KMS-11 (cell line): ENCODE measurements at regions not wholly inside any gene's neighbourhood (a gene's known extent, or its start where the extent isn't known, plus 50 kb on each side); places are given as distances from the start of the nearest gene placed in this dataset.

Source experiments
- H2AFZ ChIP-seq: fragments of 200-600 bp; sonication (generic); 2 replicates; pipeline ENCODE4 v1.6.1; 2016; ENCODE audit warnings: antibody characterized with exemption, mixed run types, low read depth
- H3K27ac ChIP-seq: fragments of 200-600 bp; sonication (generic); 2 replicates; pipeline ENCODE4 v1.6.1; 2016; ENCODE audit warnings: mild to moderate bottlenecking, mixed run types
- H3K27me3 ChIP-seq: fragments of 200-600 bp; sonication (generic); 2 replicates; pipeline ENCODE4 v1.6.1; 2017; ENCODE audit warnings: mild to moderate bottlenecking, low read depth, mixed run types, moderate library complexity; ENCODE audit not compliant: insufficient read depth
- H3K36me3 ChIP-seq: fragments of 200-600 bp; sonication (generic); 2 replicates; pipeline ENCODE4 v1.6.1; 2017; ENCODE audit warnings: mild to moderate bottlenecking, mixed run types; ENCODE audit not compliant: insufficient read depth
- H3K4me1 ChIP-seq: fragments of 200-600 bp; sonication (generic); 2 replicates; pipeline ENCODE4 v1.6.1; 2016; ENCODE audit warnings: mild to moderate bottlenecking, low read depth, mixed run types; ENCODE audit not compliant: poor library complexity, severe bottlenecking
- H3K4me2 ChIP-seq: fragments of 200-600 bp; sonication (generic); 2 replicates; pipeline ENCODE4 v1.7.0; 2016; ENCODE audit warnings: mild to moderate bottlenecking, mixed run types
- H3K4me3 ChIP-seq: fragments of 200-600 bp; sonication (generic); IDR thresholded peaks from 2 replicates; pipeline ENCODE4 v1.6.1; 2017; ENCODE audit warnings: low read depth, low read length, mixed read lengths; ENCODE audit not compliant: insufficient read depth
- H3K79me2 ChIP-seq: fragments of 200-600 bp; sonication (generic); 2 replicates; pipeline ENCODE4 v1.6.1; 2016; ENCODE audit warnings: low read depth, mixed run types; ENCODE audit not compliant: insufficient read depth
- H3K9ac ChIP-seq: fragments of 200-600 bp; sonication (generic); 2 replicates; pipeline ENCODE4 v1.6.1; 2016; ENCODE audit warnings: mild to moderate bottlenecking, mixed run types
- H4K20me1 ChIP-seq: fragments of 200-600 bp; sonication (generic); 2 replicates; pipeline ENCODE4 v1.6.1; 2016; ENCODE audit warnings: mild to moderate bottlenecking, mixed run types; ENCODE audit not compliant: insufficient read depth
- CTCF ChIP-seq: fragments of 200-600 bp; sonication (generic); conservative IDR thresholded peaks from 2 replicates; pipeline ENCODE4 v1.6.1; 2017; ENCODE audit warnings: low read depth, mild to moderate bottlenecking, antibody characterized with exemption, low read length, moderate library complexity, mixed read lengths

DNA sequence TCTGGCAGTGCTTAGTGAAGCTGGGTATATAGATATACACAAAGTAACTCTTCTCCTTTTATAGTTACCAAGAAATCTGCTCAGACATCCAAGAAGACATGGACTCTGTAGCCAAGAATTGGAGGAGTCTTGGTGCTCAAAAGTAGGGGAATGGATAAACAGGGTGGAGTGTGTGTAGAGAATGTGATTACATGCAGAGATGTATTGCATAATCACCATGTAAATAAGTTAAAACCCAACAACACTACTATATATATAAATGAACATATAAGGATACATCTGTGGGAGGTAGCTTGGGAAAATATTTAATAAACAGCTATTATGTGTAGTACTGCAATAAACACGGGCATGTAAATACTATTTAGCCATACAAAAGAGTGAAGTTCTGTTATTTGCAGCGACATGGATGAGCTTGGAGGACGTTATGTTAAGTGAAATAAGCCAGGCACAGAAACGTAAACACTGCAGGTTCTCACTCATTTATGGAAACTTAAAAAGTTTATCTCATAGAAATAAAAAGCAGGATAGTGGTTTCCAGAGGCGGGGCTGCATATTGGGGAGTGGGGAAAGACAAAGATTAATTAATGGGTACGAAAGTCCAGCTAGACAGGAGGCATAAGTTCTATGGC lies 207.5 kb downstream of the TENT4A start:
- Histone ChIP-seq H4K20me1 (no peaks in the 10 kb centered on the region), H3K4me3 (no peak overlapping the region), H2AFZ (no peak overlapping the region), H3K4me2 (no peak overlapping the region), H3K79me2 (no peaks in the 10 kb centered on the region), H3K4me1 (no peaks in the 10 kb centered on the region), H3K27ac (no peak overlapping the region), H3K27me3 (no peaks in the 10 kb centered on the region), H3K36me3 (no peaks in the 10 kb centered on the region), H3K9ac (no peak overlapping the region)
- no peak for TF ChIP-seq CTCF

GRCh38 chr5:6926491-6927038 lies 213.3 kb downstream of the TENT4A start:
- Histone ChIP-seq H4K20me1 (no peaks in the 10 kb centered on the region), H3K9ac (no peak overlapping the region), H3K36me3 (no peaks in the 10 kb centered on the region), H3K4me2 (no peak overlapping the region), H3K4me3 (no peak overlapping the region), H3K27ac (no peak overlapping the region), H3K27me3 (no peaks in the 10 kb centered on the region), H3K79me2 (no peaks in the 10 kb centered on the region), H2AFZ (no peak overlapping the region), H3K4me1 (no peaks in the 10 kb centered on the region)
- no peak for TF ChIP-seq CTCF

DNA sequence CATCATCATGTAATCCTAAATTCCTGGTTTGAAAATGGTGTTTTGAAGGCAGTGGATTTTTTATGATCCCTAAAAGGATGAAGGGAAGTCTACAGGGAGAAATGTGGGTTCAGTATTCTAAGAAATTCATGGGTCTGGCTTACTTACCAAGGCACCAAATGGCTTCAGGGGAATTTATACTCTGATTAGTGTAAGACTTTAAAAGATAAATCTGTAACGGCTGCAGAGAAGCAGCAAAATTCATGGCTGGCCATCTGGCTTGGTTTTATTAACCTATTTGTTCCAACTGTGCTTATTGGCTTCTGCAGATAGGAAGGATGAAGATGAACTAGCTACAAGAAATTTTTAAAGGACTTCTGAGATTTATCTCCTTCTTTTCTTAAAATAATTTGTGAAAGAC lies 222.8 kb downstream of the TENT4A start:
- Histone ChIP-seq H4K20me1 (no peaks in the 10 kb centered on the region), H3K79me2 (no peaks in the 10 kb centered on the region), H3K27ac (no peak overlapping the region), H3K9ac (no peak overlapping the region), H3K27me3 (no peaks in the 10 kb centered on the region), H3K4me1 (no peaks in the 10 kb centered on the region), H3K4me3 (no peak overlapping the region), H3K36me3 (no peaks in the 10 kb centered on the region), H3K4me2 (no peak overlapping the region), H2AFZ (no peak overlapping the region)
- TF ChIP-seq CTCF = no peak

DNA sequence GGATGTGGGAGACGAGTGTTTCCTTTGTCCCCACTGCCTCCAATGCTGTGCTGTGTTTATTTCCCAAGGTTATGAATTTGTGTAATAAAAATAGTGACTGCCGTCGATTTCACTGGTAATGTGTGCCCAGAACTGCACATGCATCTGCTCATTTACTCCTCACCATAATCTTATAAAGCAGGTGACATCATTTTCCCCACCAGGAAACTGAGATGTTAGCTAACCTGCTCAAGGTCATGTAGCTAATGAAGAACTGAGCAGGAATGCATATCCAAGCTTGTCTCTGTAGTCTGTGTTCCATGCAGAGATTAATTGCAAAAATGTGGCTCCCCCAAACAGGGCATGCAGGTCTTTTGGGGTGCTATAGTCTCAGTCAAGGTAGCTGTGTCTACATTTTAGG lies 224.4 kb downstream of the TENT4A start:
- Histone ChIP-seq H3K9ac (no peak overlapping the region), H3K27ac (no peak overlapping the region), H4K20me1 (no peaks in the 10 kb centered on the region), H3K79me2 (no peaks in the 10 kb centered on the region), H3K27me3 (no peaks in the 10 kb centered on the region), H3K4me3 (no peak overlapping the region), H3K4me1 (no peaks in the 10 kb centered on the region), H3K36me3 (no peaks in the 10 kb centered on the region), H2AFZ (no peak overlapping the region), H3K4me2 (no peak overlapping the region)
- no peak for TF ChIP-seq CTCF
